ENCODE measurements at regions not wholly inside any gene's neighbourhood (a gene's known extent, or its start where the extent isn't known, plus 50 kb on each side); places are given as distances from the start of the nearest gene placed in this dataset.

GRCh38 chr1:73587080-73587479 is 610.9 kb downstream of the LRRIQ3 start:
- Mint-ChIP-seq H3K4me3 (no peak overlapping the region), H3K27me3 (no peaks in the 10 kb centered on the region), H3K27ac (no peak overlapping the region), H3K36me3 (no peaks in the 10 kb centered on the region), H3K9me3 (peaks cover 0 to 18% (median 0%) of the 10 kb centered on the region in 11 donors), H3K4me1 (no peaks in the 10 kb centered on the region)
- no peaks in the 10 kb centered on the region for H3K36me3 ChIP-seq (ENCODE audit: control insufficient read depth in 2 of 3, insufficient read depth in 3 of 3, low read length in 3 of 3)
- no peak for ATAC-seq
- no peaks in the 10 kb centered on the region for H3K27me3 ChIP-seq (ENCODE audit: control insufficient read depth in 2 of 2, insufficient read depth in 2 of 2, low read length in 2 of 2)
- ChIA-PET POLR2A (no interaction called here), CTCF (no interaction called here)
- H3K4me3 ChIP-seq (ENCODE audit: low read length), result no peak overlapping the region
- no peak overlapping the region for H3K27ac ChIP-seq (ENCODE audit: low read depth, low read length)
- no peaks in the 10 kb centered on the region for H3K9me3 ChIP-seq (ENCODE audit: control insufficient read depth in 2 of 3, low read length in 3 of 3)
- no peaks in the 10 kb centered on the region for H3K4me1 ChIP-seq (ENCODE audit: control insufficient read depth in 2 of 2, insufficient read depth in 2 of 2, low read length in 2 of 2)
- DNase-seq, result no peak
- intact Hi-C loops (cut with micrococcal nuclease), result no loop called here

DNA sequence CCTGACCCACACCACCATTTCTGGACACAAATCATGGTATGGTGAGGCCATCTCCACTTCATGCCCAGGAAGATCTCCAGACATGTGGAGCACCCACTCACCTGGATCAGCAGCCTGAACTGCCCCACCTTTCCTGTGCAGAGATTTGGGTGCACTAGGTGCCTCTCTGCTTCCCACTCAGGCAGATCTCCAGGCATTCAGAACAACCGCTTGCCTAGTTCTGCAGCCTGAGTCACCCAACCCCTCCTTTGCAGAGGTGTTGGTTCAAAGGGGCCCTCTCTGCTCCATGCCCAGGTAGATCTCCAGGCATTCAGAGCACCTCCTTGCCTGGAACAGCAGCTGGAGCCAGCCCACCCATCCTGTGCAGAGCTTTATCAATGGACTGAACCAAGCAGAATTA is 620.8 kb downstream of the LRRIQ3 start:
- ChIA-PET POLR2A (no interaction called here), CTCF (no interaction called here)
- no peaks in the 10 kb centered on the region for H3K4me1 Mint-ChIP-seq
- H3K4me3 ChIP-seq (ENCODE audit: low read length), result no peak overlapping the region
- H3K36me3 ChIP-seq (ENCODE audit: control insufficient read depth in 2 of 3, insufficient read depth in 3 of 3, low read length in 3 of 3), result no peaks in the 10 kb centered on the region
- intact Hi-C loops (cut with micrococcal nuclease), result no loop called here
- no peak overlapping the region for H3K4me3 Mint-ChIP-seq
- H3K9me3 Mint-ChIP-seq, result peaks cover 2 to 28% (median 8%) of the 10 kb centered on the region in 11 donors
- H3K9me3 ChIP-seq (ENCODE audit: control insufficient read depth in 2 of 3, low read length in 3 of 3), result peaks cover 0 to 5% (median 0%) of the 10 kb centered on the region in 3 experiments
- no peaks in the 10 kb centered on the region for H3K36me3 Mint-ChIP-seq
- no peak overlapping the region for H3K27ac ChIP-seq (ENCODE audit: low read depth, low read length)
- DNase-seq (no peak), ATAC-seq (no peak)
- no peaks in the 10 kb centered on the region for H3K4me1 ChIP-seq (ENCODE audit: control insufficient read depth in 2 of 2, insufficient read depth in 2 of 2, low read length in 2 of 2)
- H3K27me3 ChIP-seq (ENCODE audit: control insufficient read depth in 2 of 2, insufficient read depth in 2 of 2, low read length in 2 of 2), result no peaks in the 10 kb centered on the region
- no peaks in the 10 kb centered on the region for H3K27me3 Mint-ChIP-seq
- H3K27ac Mint-ChIP-seq, result no peak overlapping the region

GRCh38 chr1:73576083-73576482 is 621.9 kb downstream of the LRRIQ3 start:
- no peaks in the 10 kb centered on the region for H3K36me3 ChIP-seq (ENCODE audit: control insufficient read depth in 2 of 3, insufficient read depth in 3 of 3, low read length in 3 of 3)
- ChIA-PET CTCF (no interaction called here), POLR2A (no interaction called here)

DNA sequence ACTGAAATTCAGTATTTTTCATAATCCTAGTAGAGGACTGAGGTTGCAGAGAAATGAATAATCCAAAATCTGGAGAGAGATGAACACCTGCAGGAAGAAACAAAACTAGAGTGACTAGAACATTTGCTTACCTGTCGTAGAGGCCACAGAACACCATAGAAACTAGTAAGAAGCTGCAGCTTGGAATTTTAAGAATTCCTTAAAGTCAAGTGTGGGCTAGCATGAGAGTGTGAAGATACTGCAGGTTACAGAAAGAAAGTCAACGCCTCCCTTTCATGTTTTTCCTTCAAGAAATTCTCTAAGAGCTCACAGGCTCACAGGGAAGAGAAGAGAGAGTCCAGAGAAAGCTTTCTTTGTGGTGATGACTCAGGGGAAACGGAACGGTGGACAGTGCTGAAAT is 633.7 kb downstream of the LRRIQ3 start:
- ChIA-PET POLR2A (no interaction called here), CTCF (no interaction called here)
- no peaks in the 10 kb centered on the region for H3K27me3 ChIP-seq (ENCODE audit: control insufficient read depth in 2 of 2, insufficient read depth in 2 of 2, low read length in 2 of 2)
- no peaks in the 10 kb centered on the region for H3K4me1 ChIP-seq (ENCODE audit: control insufficient read depth in 2 of 2, insufficient read depth in 2 of 2, low read length in 2 of 2)
- ATAC-seq (no peak), DNase-seq (no peak)
- H3K36me3 ChIP-seq (ENCODE audit: control insufficient read depth in 2 of 3, insufficient read depth in 3 of 3, low read length in 3 of 3), result no peaks in the 10 kb centered on the region
- Mint-ChIP-seq H3K36me3 (no peaks in the 10 kb centered on the region), H3K9me3 (peaks cover 0 to 29% (median 5%) of the 10 kb centered on the region in 11 donors), H3K4me3 (no peak overlapping the region), H3K27ac (no peak overlapping the region), H3K4me1 (no peaks in the 10 kb centered on the region), H3K27me3 (no peaks in the 10 kb centered on the region)
- intact Hi-C loops (cut with micrococcal nuclease), result no loop called here
- H3K9me3 ChIP-seq (ENCODE audit: control insufficient read depth in 2 of 3, low read length in 3 of 3), result no peaks in the 10 kb centered on the region
- no peak overlapping the region for H3K4me3 ChIP-seq (ENCODE audit: low read length)
- H3K27ac ChIP-seq (ENCODE audit: low read depth, low read length), result no peak overlapping the region

More at GRCh38 chr1:73576083-73576482, 621.9 kb downstream of the LRRIQ3 start:
- Mint-ChIP-seq H3K27ac (no peak overlapping the region), H3K4me1 (no peaks in the 10 kb centered on the region), H3K9me3 (peaks cover 0 to 28% (median 7%) of the 10 kb centered on the region in 11 donors), H3K27me3 (no peaks in the 10 kb centered on the region), H3K36me3 (no peaks in the 10 kb centered on the region), H3K4me3 (no peak overlapping the region)
- DNase-seq (no peak), ATAC-seq (no peak)
- Histone ChIP-seq H3K9me3 (ENCODE audit: control insufficient read depth in 2 of 3, low read length in 3 of 3) (peaks cover 0 to 5% (median 0%) of the 10 kb centered on the region in 3 experiments), H3K27ac (ENCODE audit: low read depth, low read length) (no peak overlapping the region), H3K27me3 (ENCODE audit: control insufficient read depth in 2 of 2, insufficient read depth in 2 of 2, low read length in 2 of 2) (no peaks in the 10 kb centered on the region), H3K4me3 (ENCODE audit: low read length) (no peak overlapping the region), H3K4me1 (ENCODE audit: control insufficient read depth in 2 of 2, insufficient read depth in 2 of 2, low read length in 2 of 2) (no peaks in the 10 kb centered on the region)
- intact Hi-C loops (cut with micrococcal nuclease), result no loop called here

DNA sequence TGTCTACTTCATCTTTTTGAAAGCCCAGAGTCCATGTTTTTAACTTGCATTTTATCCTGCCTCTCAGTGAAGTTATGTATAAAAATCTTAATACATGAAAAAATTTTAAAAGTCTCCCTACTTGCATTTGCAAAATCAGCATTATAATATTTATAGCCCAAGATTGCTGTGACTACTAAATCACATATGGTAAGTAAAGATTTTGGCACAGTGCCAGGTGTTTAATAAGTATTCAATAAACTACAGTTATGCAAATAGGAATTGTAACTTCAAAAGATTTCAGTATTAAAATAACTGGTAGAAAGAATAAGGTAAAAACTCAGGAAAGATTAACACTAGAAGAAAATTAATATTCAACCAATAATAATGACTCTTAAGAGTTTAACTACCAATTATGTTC is 641.7 kb downstream of the LRRIQ3 start:
- no peak for DNase-seq
- H3K27ac ChIP-seq (ENCODE audit: low read depth, low read length), result no peak overlapping the region
- Mint-ChIP-seq H3K27ac (no peak overlapping the region), H3K4me3 (no peak overlapping the region), H3K4me1 (no peaks in the 10 kb centered on the region), H3K27me3 (no peaks in the 10 kb centered on the region), H3K36me3 (no peaks in the 10 kb centered on the region), H3K9me3 (peaks cover 1 to 30% (median 7%) of the 10 kb centered on the region in 11 donors)
- intact Hi-C loops (cut with micrococcal nuclease), result no loop called here
- no peak for ATAC-seq
- no peaks in the 10 kb centered on the region for H3K9me3 ChIP-seq (ENCODE audit: control insufficient read depth in 2 of 3, low read length in 3 of 3)
- POLR2A ChIA-PET, result no interaction called here
- no peak overlapping the region for H3K4me3 ChIP-seq (ENCODE audit: low read length)
- no peaks in the 10 kb centered on the region for H3K36me3 ChIP-seq (ENCODE audit: control insufficient read depth in 2 of 3, insufficient read depth in 3 of 3, low read length in 3 of 3)
- CTCF ChIA-PET, result no interaction called here
- H3K4me1 ChIP-seq (ENCODE audit: control insufficient read depth in 2 of 2, insufficient read depth in 2 of 2, low read length in 2 of 2), result no peaks in the 10 kb centered on the region
- no peaks in the 10 kb centered on the region for H3K27me3 ChIP-seq (ENCODE audit: control insufficient read depth in 2 of 2, insufficient read depth in 2 of 2, low read length in 2 of 2)

GRCh38 chr1:73537400-73537799 is 660.6 kb downstream of the LRRIQ3 start:
- Mint-ChIP-seq H3K27me3 (no peaks in the 10 kb centered on the region), H3K4me1 (no peaks in the 10 kb centered on the region), H3K9me3 (peaks cover 0 to 30% (median 8%) of the 10 kb centered on the region in 11 donors), H3K36me3 (no peaks in the 10 kb centered on the region), H3K4me3 (no peak overlapping the region), H3K27ac (no peak overlapping the region)
- H3K9me3 ChIP-seq (ENCODE audit: control insufficient read depth in 2 of 3, low read length in 3 of 3), result no peaks in the 10 kb centered on the region
- H3K36me3 ChIP-seq (ENCODE audit: control insufficient read depth in 2 of 3, insufficient read depth in 3 of 3, low read length in 3 of 3), result no peaks in the 10 kb centered on the region
- DNase-seq (no peak), ATAC-seq (no peak)
- H3K27me3 ChIP-seq (ENCODE audit: control insufficient read depth in 2 of 2, insufficient read depth in 2 of 2, low read length in 2 of 2), result no peaks in the 10 kb centered on the region
- ChIA-PET POLR2A (no interaction called here), CTCF (no interaction called here)
- no peaks in the 10 kb centered on the region for H3K4me1 ChIP-seq (ENCODE audit: control insufficient read depth in 2 of 2, insufficient read depth in 2 of 2, low read length in 2 of 2)
- intact Hi-C loops (cut with micrococcal nuclease), result no loop called here
- H3K27ac ChIP-seq (ENCODE audit: low read depth, low read length), result no peak overlapping the region
- no peak overlapping the region for H3K4me3 ChIP-seq (ENCODE audit: low read length)

DNA sequence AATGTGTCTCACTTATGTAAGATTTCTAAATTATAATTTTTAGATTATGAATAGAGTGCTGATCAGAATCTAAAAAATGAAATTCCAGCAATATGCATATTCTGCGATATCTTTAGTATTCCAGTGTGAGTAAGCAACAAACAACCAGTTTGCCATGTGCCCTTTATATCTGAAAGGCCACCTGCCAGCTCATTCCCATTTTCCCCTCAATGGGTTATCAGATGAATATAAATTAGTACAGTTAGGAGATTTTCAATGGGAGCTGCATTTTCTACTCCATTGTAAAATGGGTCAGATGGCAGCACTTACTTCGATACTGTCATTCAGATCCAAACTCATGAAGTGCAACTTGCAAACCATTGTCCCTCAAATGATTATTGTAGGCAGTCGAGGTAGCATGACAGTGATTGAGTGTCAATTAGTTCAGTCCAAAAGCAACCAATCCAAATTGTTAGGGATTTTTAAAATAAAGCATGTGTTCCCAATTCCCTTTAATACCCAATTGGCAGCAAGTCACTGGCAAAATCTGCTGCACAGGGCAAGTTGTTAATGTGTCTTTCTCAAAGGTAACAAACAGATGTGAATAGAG is 680.3 kb downstream of the LRRIQ3 start:
- H3K4me1 ChIP-seq (ENCODE audit: control insufficient read depth in 2 of 2, insufficient read depth in 2 of 2, low read length in 2 of 2), result no peaks in the 10 kb centered on the region
- Mint-ChIP-seq H3K27ac (no peak overlapping the region), H3K27me3 (no peaks in the 10 kb centered on the region), H3K9me3 (peaks cover 0 to 15% (median 0%) of the 10 kb centered on the region in 11 donors), H3K4me1 (no peaks in the 10 kb centered on the region), H3K4me3 (no peak overlapping the region), H3K36me3 (no peaks in the 10 kb centered on the region)
- POLR2A ChIA-PET, result no interaction called here
- ATAC-seq, result no peak
- intact Hi-C loops (cut with micrococcal nuclease), result no loop called here
- no peak overlapping the region for H3K27ac ChIP-seq (ENCODE audit: low read depth, low read length)
- H3K27me3 ChIP-seq (ENCODE audit: control insufficient read depth in 2 of 2, insufficient read depth in 2 of 2, low read length in 2 of 2), result no peaks in the 10 kb centered on the region
- no peaks in the 10 kb centered on the region for H3K36me3 ChIP-seq (ENCODE audit: control insufficient read depth in 2 of 3, insufficient read depth in 3 of 3, low read length in 3 of 3)
- CTCF ChIA-PET, result no interaction called here
- no peak for DNase-seq
- no peak overlapping the region for H3K4me3 ChIP-seq (ENCODE audit: low read length)
- H3K9me3 ChIP-seq (ENCODE audit: control insufficient read depth in 2 of 3, low read length in 3 of 3), result no peaks in the 10 kb centered on the region
